IPS-NIHi7 (cell line): ENCODE measurements at regions not wholly inside any gene's neighbourhood (a gene's known extent, or its start where the extent isn't known, plus 50 kb on each side); places are given as distances from the start of the nearest gene placed in this dataset.

ENCODE experiments used
- DNase-seq: peaks from one replicate; pipeline ENCODE4 v3.0.0; 2012; ENCODE audit warnings: mixed read lengths; ENCODE audit errors: extremely low spot score

GRCh38 chr5:98663521-98663920 lies 109.9 kb upstream of the RGMB start:
- no peak for DNase-seq

GRCh38 chr5:98664736-98665135 lies 108.7 kb upstream of the RGMB start:
- DNase-seq = no peak

GRCh38 chr5:98679963-98680362 lies 93.5 kb upstream of the RGMB start:
- DNase-seq = no peak

GRCh38 chr5:98690002-98690401 lies 83.5 kb upstream of the RGMB start:
- DNase-seq = no peak

GRCh38 chr5:98694902-98695301 lies 78.6 kb upstream of the RGMB start:
- no peak for DNase-seq

- DNase-seq = no peak
These were observed 75.1 kb upstream of the RGMB start for GRCh38 chr5:98698359-98698758.

- DNase-seq = no peak
These were observed 72.7 kb upstream of the RGMB start for GRCh38 chr5:98700730-98701129.

GRCh38 chr5:98705841-98706240 lies 67.6 kb upstream of the RGMB start:
- no peak for DNase-seq

- DNase-seq = no peak
These were observed 63.8 kb upstream of the RGMB start for GRCh38 chr5:98709681-98710080.

GRCh38 chr5:98713027-98713426 lies 60.4 kb upstream of the RGMB start:
- no peak for DNase-seq

GRCh38 chr5:98713856-98714255 lies 59.6 kb upstream of the RGMB start:
- DNase-seq = no peak

- DNase-seq = no peak
These were observed 58.7 kb upstream of the RGMB start for GRCh38 chr5:98714710-98715288.

GRCh38 chr5:98721231-98721928 lies 52.1 kb upstream of the RGMB start:
- no peak for DNase-seq

GRCh38 chr5:98722188-98722587 lies 51.3 kb upstream of the RGMB start:
- DNase-seq = no peak

- DNase-seq = no peak
These were observed 50.4 kb upstream of the RGMB start for GRCh38 chr5:98723061-98723460.
